HCT116 (cell line): ENCODE measurements at regions not wholly inside any gene's neighbourhood (a gene's known extent, or its start where the extent isn't known, plus 50 kb on each side); places are given as distances from the start of the nearest gene placed in this dataset.

Experiments
- ATAC-seq: fragments of 200-7000 bp; cut with Tn5 transposase; 2 replicates; pipeline ENCODE4 v1.9.1; 2020; ENCODE audit warnings: mild to moderate bottlenecking, moderate library complexity
- BruUV-seq: library from RNA; stranded (reverse); fragments of 400-500 nt; replicated peaks from 2 replicates; lab custom pipeline; 2021; lab: Mats Ljungman, UMichigan
- CTCF ChIA-PET: fragments of 300-600 bp; sonication (Branson Sonifier 250); formaldehyde crosslinking; loops from one replicate; lab custom pipeline; 2021; ENCODE audit warnings: antibody characterized with exemption; lab: Charles Lee
- POLR2A ChIA-PET: fragments of 300-600, 350-600 bp; sonication (Branson Sonifier 250); formaldehyde crosslinking; loops from one replicate; lab custom pipeline; 2021; ENCODE audit warnings: antibody characterized with exemption; lab: Charles Lee
- RAD21 ChIA-PET, 2 experiments: fragments of 300-600 bp; sonication (Branson Sonifier 250); formaldehyde crosslinking; loops; one replicate each; lab custom pipeline; 2023; ENCODE audit warnings: low total read pairs in 2 of 2; ENCODE audit not compliant: uncharacterized antibody in 2 of 2, unreplicated experiment in 2 of 2, low non-redundant PET in 1 of 2; lab: Charles Lee
- DNase-seq: peaks from one replicate; pipeline ENCODE4 v3.0.0-alpha.2; 2010; ENCODE audit warnings: low read depth, low spot score
- H2AFZ ChIP-seq: fragments of 200-600 bp; shearing (Covaris generic), sonication (generic); 2 replicates; pipeline ENCODE4 v1.6.1; 2017; ENCODE audit warnings: low read depth, mixed run types, mixed read lengths, antibody characterized with exemption, low read length; ENCODE audit not compliant: poor library complexity, severe bottlenecking
- H3K27ac ChIP-seq: 2 replicates; pipeline ENCODE4 v1.5.1; 2012; ENCODE audit warnings: low read depth, low read length
- H3K27me3 ChIP-seq: fragments of 200-600 bp; sonication (generic); 2 replicates; pipeline ENCODE4 v1.6.1; 2016; ENCODE audit warnings: mixed run types, low read length, mixed read lengths; ENCODE audit not compliant: insufficient read depth
- H3K36me3 ChIP-seq, 2 experiments: fragments of 200-500 bp in 1 of 2; fragments of 200-600 bp in 1 of 2; sonication (Bioruptor generic) in 1 of 2; sonication (generic) in 1 of 2; 2 replicates each; pipeline versions ENCODE4 v1.5.1 to v1.6.1; 2014 to 2016; ENCODE audit warnings: low read length in 2 of 2, inconsistent platforms in 1 of 2, mixed read lengths in 1 of 2, mixed run types in 1 of 2; ENCODE audit not compliant: insufficient read depth in 2 of 2, control insufficient read depth in 1 of 2
- H3K4me1 ChIP-seq, 2 experiments: fragments of 200-600 bp in 1 of 2; sonication (generic) in 1 of 2; 2 replicates each; pipeline versions ENCODE4 v1.5.1 to v1.6.1; 2012 to 2017; ENCODE audit warnings: low read length in 2 of 2, inconsistent platforms in 1 of 2, mild to moderate bottlenecking in 1 of 2, mixed read lengths in 1 of 2, mixed run types in 1 of 2, moderate library complexity in 1 of 2; ENCODE audit not compliant: insufficient read depth in 2 of 2, control insufficient read depth in 1 of 2
- H3K4me2 ChIP-seq: fragments of 200-600 bp; sonication (generic); 2 replicates; pipeline ENCODE4 v1.6.1; 2017; ENCODE audit warnings: mixed run types, low read length, mixed read lengths
- H3K4me3 ChIP-seq, 2 experiments: fragments of 200-600 bp in 1 of 2; sonication (generic) in 1 of 2; replicated peaks in 1 of 2; 2 replicates each; pipeline ENCODE4 v1.5.1; 2011 to 2016; ENCODE audit warnings: low read length in 2 of 2, control low read depth in 1 of 2, low read depth in 1 of 2, mild to moderate bottlenecking in 1 of 2, mixed read lengths in 1 of 2, mixed run types in 1 of 2
- H3K79me2 ChIP-seq: fragments of 200-600 bp; sonication (generic); 2 replicates; pipeline ENCODE4 v1.6.1; 2017; ENCODE audit warnings: mild to moderate bottlenecking, mixed run types, low read length, moderate library complexity, mixed read lengths; ENCODE audit not compliant: insufficient read depth
- H3K9ac ChIP-seq: fragments of 200-600 bp; sonication (generic); 2 replicates; pipeline ENCODE4 v1.6.1; 2016; ENCODE audit warnings: low read length, mixed read lengths
- H3K9me2 ChIP-seq: fragments of 200-600 bp; sonication (generic), shearing (Covaris generic); 2 replicates; pipeline ENCODE4 v1.6.1; 2017; ENCODE audit warnings: mixed run types, mild to moderate bottlenecking, moderate library complexity; ENCODE audit not compliant: insufficient read depth
- H3K9me3 ChIP-seq, 2 experiments: fragments of 200-500 bp in 1 of 2; fragments of 200-600 bp in 1 of 2; sonication (Bioruptor generic) in 1 of 2; sonication (generic) in 1 of 2; 2 replicates each; pipeline ENCODE4 v1.6.1; 2014 to 2017; ENCODE audit warnings: low read length in 2 of 2, mixed read lengths in 2 of 2, inconsistent platforms in 1 of 2, low read depth in 1 of 2, mild to moderate bottlenecking in 1 of 2, mixed run types in 1 of 2, moderate library complexity in 1 of 2; ENCODE audit not compliant: control insufficient read depth in 1 of 2, insufficient read depth in 1 of 2
- H4K20me1 ChIP-seq: fragments of 200-600 bp; sonication (generic), shearing (Covaris generic); 2 replicates; pipeline ENCODE4 v1.6.1; 2017; ENCODE audit warnings: mixed run types, mild to moderate bottlenecking, moderate library complexity; ENCODE audit not compliant: insufficient read depth
- ATF3 ChIP-seq: IDR thresholded peaks from 2 replicates; pipeline ENCODE4 v1.6.1; 2012
- CBX3 ChIP-seq: IDR thresholded peaks from 2 replicates; pipeline ENCODE4 v1.6.1; 2012; ENCODE audit warnings: low read depth
- CEBPB ChIP-seq: IDR thresholded peaks from 2 replicates; pipeline ENCODE4 v1.6.1; 2012; ENCODE audit warnings: low read depth
- CTCF ChIP-seq, 3 experiments: fragments of 200-600 bp in 1 of 3; sonication (generic) in 1 of 3; IDR thresholded peaks in 2 of 3; conservative IDR thresholded peaks in 1 of 3; 2 replicates each; pipeline ENCODE4 v1.5.1; 2012 to 2017; ENCODE audit warnings: low read depth in 2 of 3, low read length in 2 of 3, antibody characterized with exemption in 1 of 3, borderline replicate concordance in 1 of 3, control low read depth in 1 of 3, mild to moderate bottlenecking in 1 of 3, mixed read lengths in 1 of 3, mixed run types in 1 of 3, moderate library complexity in 1 of 3; ENCODE audit not compliant: insufficient read depth in 1 of 3
- EGR1 ChIP-seq: IDR thresholded peaks from 2 replicates; pipeline ENCODE4 v1.6.1; 2012; ENCODE audit warnings: low read depth
- ELF1 ChIP-seq: IDR thresholded peaks from 2 replicates; pipeline ENCODE4 v1.6.1; 2012; ENCODE audit warnings: low read depth, borderline replicate concordance
- EZH2 ChIP-seq: fragments of 200-600 bp; sonication (generic); IDR thresholded peaks from 2 replicates; pipeline ENCODE4 v1.6.1; 2017; ENCODE audit warnings: antibody characterized with exemption, mixed run types
- EZH2phosphoT487 ChIP-seq: fragments of 200-600 bp; IDR thresholded peaks from 2 replicates; pipeline ENCODE4 v1.6.1; 2018; ENCODE audit warnings: antibody characterized with exemption, borderline replicate concordance
- FOSL1 ChIP-seq: IDR thresholded peaks from 2 replicates; pipeline ENCODE4 v1.6.1; 2012; ENCODE audit warnings: low read depth
- POLR2A ChIP-seq: IDR thresholded peaks from 2 replicates; pipeline ENCODE4 v1.7.0; 2011; ENCODE audit warnings: borderline replicate concordance; ENCODE audit not compliant: insufficient read depth, insufficient read length; ENCODE audit errors: extremely low read depth
- POLR2AphosphoS5 ChIP-seq: IDR thresholded peaks from 2 replicates; pipeline ENCODE4 v1.6.1; 2011; ENCODE audit warnings: mild to moderate bottlenecking, low read depth, low read length, moderate library complexity
- REST ChIP-seq: IDR thresholded peaks from 2 replicates; pipeline ENCODE4 v1.6.1; 2012; ENCODE audit warnings: low read depth
- SIN3A ChIP-seq: IDR thresholded peaks from 2 replicates; pipeline ENCODE4 v1.6.1; 2012; ENCODE audit warnings: low read depth
- SP1 ChIP-seq: IDR thresholded peaks from 2 replicates; pipeline ENCODE4 v1.6.1; 2012; ENCODE audit warnings: low read depth
- SRF ChIP-seq: IDR thresholded peaks from 2 replicates; pipeline ENCODE4 v1.6.1; 2012; ENCODE audit warnings: low read depth
- TCF7L2 ChIP-seq: IDR thresholded peaks from 2 replicates; pipeline ENCODE4 v1.7.0; 2011; ENCODE audit warnings: borderline replicate concordance, inconsistent platforms; ENCODE audit not compliant: insufficient read depth, insufficient read length; ENCODE audit errors: extremely low read depth
- YY1 ChIP-seq: IDR thresholded peaks from 2 replicates; pipeline ENCODE4 v1.6.1; 2011; ENCODE audit warnings: low read length, low read depth, moderate library complexity, mild to moderate bottlenecking; ENCODE audit not compliant: insufficient replicate concordance; ENCODE audit errors: extremely low read depth
- ZBTB33 ChIP-seq: IDR thresholded peaks from 2 replicates; pipeline ENCODE4 v1.6.1; 2011; ENCODE audit warnings: mild to moderate bottlenecking, low read length, moderate library complexity; ENCODE audit not compliant: insufficient replicate concordance; ENCODE audit errors: extremely low read depth
- ZFX ChIP-seq: fragments of 450-650 bp; IDR thresholded peaks from 2 replicates; pipeline ENCODE4 v1.6.1; 2017
- ZNF274 ChIP-seq: fragments of 200-500 bp; sonication (Bioruptor generic); IDR thresholded peaks from 2 replicates; pipeline ENCODE4 v1.6.1; 2014; ENCODE audit warnings: mild to moderate bottlenecking, low read depth, low read length, inconsistent platforms
- intact Hi-C: fragments of 100-400 bp; cut with micrococcal nuclease; formaldehyde crosslinking; loops from 2 replicates; pipeline ENCODE4 v1.10.0; 2022

- Histone ChIP-seq H3K9ac (no peak overlapping the region), H3K4me1 (no peaks in the 10 kb centered on the region), H3K27me3 (peaks cover 13% of the 10 kb centered on the region), H2AFZ (no peak overlapping the region), H3K4me3 (no peak overlapping the region), H3K4me2 (no peak overlapping the region), H3K27ac (no peak overlapping the region), H4K20me1 (no peaks in the 10 kb centered on the region), H3K79me2 (no peaks in the 10 kb centered on the region), H3K9me3 (no peaks in the 10 kb centered on the region), H3K36me3 (no peaks in the 10 kb centered on the region), H3K9me2 (no peaks in the 10 kb centered on the region)
- intact Hi-C loops, result no loop called here
- no peak for DNase-seq
- ChIA-PET POLR2A (no interaction called here), CTCF (no interaction called here), RAD21 (no interaction called here)
- BruUV-seq, result no TSS peak
- no peak for ATAC-seq
- TF ChIP-seq ZBTB33, result no peak
- no peak for TF ChIP-seq SRF
- TF ChIP-seq ZNF274, result no peak
- TF ChIP-seq TCF7L2, result no peak
- no peak for TF ChIP-seq SP1
- no peak for TF ChIP-seq CTCF (IDR thresholded peaks at IDR 0.05 in 2 of 3, conservative IDR thresholded peaks at IDR 0.05 in 1 of 3; ENCODE audit: borderline replicate concordance in 1 of 3, insufficient read depth in 1 of 3, low read depth in 2 of 3, low read length in 2 of 3)
- TF ChIP-seq CBX3, result no peak
- TF ChIP-seq YY1, result no peak
- TF ChIP-seq EZH2phosphoT487, result no peak
- no peak for TF ChIP-seq ZFX
- TF ChIP-seq REST, result no peak
- no peak for TF ChIP-seq SIN3A
- TF ChIP-seq ATF3, result no peak
- TF ChIP-seq POLR2A, result no peak
- no peak for TF ChIP-seq EZH2
- no peak for TF ChIP-seq CEBPB
- no peak for TF ChIP-seq EGR1
- no peak for TF ChIP-seq FOSL1
- TF ChIP-seq ELF1, result no peak
- no peak for TF ChIP-seq POLR2AphosphoS5
Measured at GRCh38 chr12:11540156-11540555, 109.3 kb upstream of the ETV6 start.
